GM21737 (cell line): ENCODE measurements at regions not wholly inside any gene's neighbourhood (a gene's known extent, or its start where the extent isn't known, plus 50 kb on each side); places are given as distances from the start of the nearest gene placed in this dataset.
"Not testable (repeated sequence)": the region's sequence is repeated elsewhere in the genome, so short reads cannot be mapped to it uniquely, and the experiment has no call there.

ENCODE experiments used
- ATAC-seq: cut with Tn5 transposase; IDR thresholded peaks from one replicate; pipeline ENCODE4 v1.9.1; 2021; ENCODE audit warnings: mild to moderate bottlenecking, moderate library complexity; ENCODE audit not compliant: unreplicated experiment

DNA sequence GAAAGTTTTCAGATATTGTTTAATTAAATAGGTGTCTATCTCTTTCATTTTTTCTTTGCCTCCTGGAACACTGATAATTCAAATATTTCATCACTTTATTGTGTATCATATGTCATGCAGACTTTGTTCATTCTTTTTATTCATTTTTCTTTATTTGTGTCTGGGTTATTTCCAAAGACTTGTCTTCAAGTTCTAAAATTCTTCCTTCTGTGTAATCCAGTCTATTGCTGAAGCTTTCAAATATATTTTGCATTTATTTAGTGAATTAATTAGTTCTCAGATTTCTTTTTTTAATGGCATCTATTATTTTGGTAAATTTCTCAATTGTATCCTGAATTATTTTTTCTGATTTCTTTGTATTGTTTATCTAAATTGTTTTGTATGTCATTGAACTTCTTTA is 70.1 kb downstream of the ZNF330 start:
- ATAC-seq, result no peak

DNA sequence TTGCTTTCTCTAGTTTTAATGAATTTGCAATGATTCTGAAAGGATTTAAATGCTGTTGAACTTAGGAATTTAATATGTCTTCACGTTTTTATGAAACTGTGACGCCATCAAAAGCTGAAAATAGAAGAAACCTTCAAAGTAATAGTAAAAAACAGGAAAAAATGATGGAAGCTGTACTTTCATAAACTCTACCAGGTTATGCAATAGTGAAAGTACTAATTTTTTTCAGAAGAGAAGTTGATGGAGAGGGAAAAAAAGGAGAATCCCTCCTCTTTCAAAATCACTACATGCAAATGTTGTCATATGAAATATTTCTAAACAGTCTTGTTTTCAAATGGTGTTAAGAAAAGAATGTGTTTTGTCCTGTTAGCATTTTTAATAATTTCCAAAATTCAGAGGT is 73.6 kb downstream of the ZNF330 start:
- ATAC-seq, result no peak

GRCh38 chr4:141301216-141301615 is 80.5 kb downstream of the ZNF330 start:
- no peak for ATAC-seq

DNA sequence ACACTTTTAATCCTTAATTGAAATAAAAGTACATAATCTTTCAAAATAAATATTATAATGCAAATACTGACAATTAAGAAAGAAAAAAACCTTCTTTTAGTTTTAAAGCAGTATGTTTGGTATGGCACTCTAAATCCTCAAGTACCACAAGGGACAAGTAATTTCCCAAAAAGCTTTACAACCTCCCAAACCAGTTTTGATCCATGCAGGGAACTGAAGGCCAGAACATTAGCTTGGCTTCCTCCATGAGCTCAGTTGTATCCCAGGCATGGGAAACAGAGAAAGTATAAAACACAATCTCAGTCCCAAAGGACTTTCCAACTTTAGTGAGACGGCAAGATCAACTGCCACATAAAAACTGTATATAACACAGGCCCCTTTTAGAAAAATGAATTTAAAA is 82.2 kb downstream of the ZNF330 start:
- ATAC-seq, result no peak

DNA sequence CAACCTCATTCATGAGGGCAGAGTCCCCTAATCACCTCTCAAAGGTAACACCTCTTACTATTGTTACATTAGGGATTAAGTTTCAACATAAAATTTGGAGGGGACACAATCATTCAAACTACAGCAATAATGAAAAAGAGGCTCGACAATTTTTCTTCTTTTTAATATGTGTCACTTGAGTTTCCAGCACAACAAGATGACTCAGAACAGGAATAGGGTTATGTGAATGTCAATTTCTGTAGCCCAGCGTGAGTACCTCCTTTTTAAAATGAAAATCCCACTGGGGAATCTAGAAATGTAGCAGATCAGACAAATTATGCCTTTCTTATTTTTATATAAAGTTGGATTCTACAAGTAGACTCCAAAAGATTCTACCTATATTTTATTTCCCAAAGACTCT is 83.7 kb downstream of the ZNF330 start:
- no peak for ATAC-seq

DNA sequence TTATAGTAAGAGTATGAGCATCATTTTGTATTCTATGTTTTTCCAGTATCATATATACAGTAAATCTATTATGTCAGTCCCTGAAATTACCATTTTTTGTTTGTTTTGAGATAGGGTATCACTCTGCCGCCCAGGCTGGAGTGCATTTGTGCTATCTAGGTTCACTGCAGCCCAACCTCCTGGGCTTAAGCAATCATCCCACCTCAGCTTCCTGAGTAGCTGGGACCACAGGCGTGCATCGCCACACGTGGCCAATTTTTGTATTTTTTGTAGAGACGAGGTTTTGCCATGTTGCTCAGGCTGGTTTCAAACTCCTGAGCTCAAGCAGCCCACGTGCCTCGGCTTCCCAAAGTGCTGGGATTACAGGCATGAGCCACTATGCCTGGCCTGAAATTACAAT is 85.6 kb downstream of the ZNF330 start:
- ATAC-seq, result no peak

- ATAC-seq, result peak; percentile 100
Observed at GRCh38 chr4:141307241-141307689, 86.6 kb downstream of the ZNF330 start.

GRCh38 chr4:141309874-141310273 is 89.2 kb downstream of the ZNF330 start:
- ATAC-seq, result no peak

GRCh38 chr4:141311246-141312204 is 90.8 kb downstream of the ZNF330 start:
- no peak for ATAC-seq

- no peak for ATAC-seq
Observed at GRCh38 chr4:141314627-141315026, 93.9 kb downstream of the ZNF330 start.

GRCh38 chr4:141328560-141329173 is 108.0 kb downstream of the ZNF330 start:
- no peak for ATAC-seq

GRCh38 chr4:141329174-141329569 is 108.5 kb downstream of the ZNF330 start:
- no peak for ATAC-seq

GRCh38 chr4:141330616-141331015 is 109.9 kb downstream of the ZNF330 start:
- ATAC-seq, result no peak

GRCh38 chr4:141331534-141332358 is 111.1 kb downstream of the ZNF330 start:
- no peak for ATAC-seq

GRCh38 chr4:141332359-141333181 is 111.9 kb downstream of the ZNF330 start:
- not testable (repeated sequence) for ATAC-seq

DNA sequence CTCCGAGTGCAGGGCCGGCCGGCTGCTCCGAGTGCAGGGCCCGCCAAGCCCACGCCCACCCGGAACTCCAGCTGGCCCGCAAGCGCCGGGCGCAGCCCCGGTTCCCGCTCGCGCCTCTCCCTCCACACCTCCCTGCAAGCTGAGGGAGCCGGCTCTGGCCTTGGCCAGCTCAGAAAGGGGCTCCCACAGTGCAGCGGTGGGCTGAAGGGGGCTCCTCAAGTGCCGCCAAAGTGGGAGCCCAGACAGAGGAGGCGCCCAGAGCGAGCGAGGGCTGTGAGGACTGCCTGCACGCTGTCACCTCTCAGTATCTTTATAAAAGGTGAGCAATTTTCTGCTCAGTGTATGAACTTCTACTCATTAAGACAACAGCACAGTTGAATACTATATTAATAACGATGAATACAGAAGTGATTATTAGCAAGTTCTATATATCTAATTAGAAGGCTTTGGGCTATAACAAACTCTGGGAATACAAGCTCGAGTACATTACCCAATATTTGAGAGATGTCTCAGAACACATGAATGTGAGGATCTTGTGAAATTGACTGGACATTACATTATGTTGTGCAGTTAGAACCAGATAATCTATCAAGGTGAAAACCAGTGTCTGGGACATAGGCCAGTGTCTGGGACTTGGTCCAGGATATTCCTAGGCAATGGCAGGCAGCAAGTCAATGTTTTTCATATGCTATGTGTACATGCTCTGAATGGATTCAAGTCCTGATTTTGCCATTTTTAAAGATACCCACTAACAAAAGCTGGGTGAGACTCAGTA is 112.9 kb downstream of the ZNF330 start:
- not testable (repeated sequence) for ATAC-seq

GRCh38 chr4:141335166-141335565 is 114.5 kb downstream of the ZNF330 start:
- ATAC-seq, result no peak

GRCh38 chr4:141338238-141338637 is 117.5 kb downstream of the ZNF330 start:
- no peak for ATAC-seq

DNA sequence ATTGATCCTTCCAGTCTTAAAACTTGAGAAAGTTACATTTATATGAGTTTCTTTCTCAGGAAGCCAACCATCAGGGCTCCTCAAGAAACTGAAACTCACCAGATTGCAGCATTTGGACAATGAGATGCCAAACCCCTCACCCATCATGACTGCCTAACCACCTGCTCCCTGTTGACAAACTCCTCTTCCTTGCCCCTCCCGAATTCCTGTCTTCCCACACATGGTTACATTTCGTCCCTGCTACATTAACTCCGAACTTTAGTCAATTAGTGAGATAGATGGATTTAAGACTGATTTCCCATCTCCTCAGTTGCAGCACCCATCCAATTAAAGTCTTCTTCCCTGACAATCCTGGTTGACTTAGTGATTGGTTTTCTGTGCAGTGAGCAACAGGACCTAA is 118.7 kb downstream of the ZNF330 start:
- no peak for ATAC-seq

- no peak for ATAC-seq
Observed at GRCh38 chr4:141339966-141340365, 119.3 kb downstream of the ZNF330 start.
